ENCODE measurements at regions not wholly inside any gene's neighbourhood (a gene's known extent, or its start where the extent isn't known, plus 50 kb on each side); places are given as distances from the start of the nearest gene placed in this dataset.

DNA sequence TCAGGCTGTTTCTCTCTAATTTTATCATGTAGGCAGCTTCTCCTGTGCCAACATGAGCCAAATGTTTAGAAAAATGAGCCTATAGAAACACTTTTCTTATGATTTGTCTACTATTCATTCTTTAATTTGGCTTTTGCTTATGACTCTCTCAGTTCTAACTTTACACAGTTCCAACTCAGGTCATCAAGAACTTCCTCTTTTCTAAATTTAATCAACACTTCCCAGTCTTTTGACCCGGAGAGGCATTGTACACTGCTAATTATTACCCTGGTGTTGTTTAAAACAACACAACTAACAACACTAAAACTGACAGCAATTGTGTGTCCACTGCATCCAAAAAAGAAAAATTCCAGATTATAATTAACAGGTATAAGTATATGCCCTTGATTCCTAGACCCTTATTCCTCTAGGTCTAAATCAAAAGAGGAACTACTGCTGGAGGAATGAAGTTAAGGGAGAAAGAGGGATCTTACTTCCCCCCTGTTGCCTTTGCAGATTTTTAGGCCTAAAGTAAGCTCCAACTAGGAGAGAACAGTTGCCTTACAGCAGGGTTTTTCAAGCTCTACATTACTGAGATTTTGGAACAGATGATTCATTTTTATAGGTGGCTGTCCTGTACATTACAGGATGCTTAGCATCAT lies 332.2 kb upstream of the GOLIM4 start:
- Mint-ChIP-seq H3K27me3 (ENCODE audit: insufficient read depth) (no peaks in the 10 kb centered on the region; the same call in 1 of the 2 replicates), H3K4me1 (ENCODE audit: low read depth) (no peaks in the 10 kb centered on the region), H3K9me3 (peaks cover 28% of the 10 kb centered on the region), H3K36me3 (ENCODE audit: low read depth) (no peaks in the 10 kb centered on the region), H3K4me3 (no peak overlapping the region), H3K27ac (no peak overlapping the region)
- DNase-seq = no peak
- TF ChIP-seq, protein P1, sequence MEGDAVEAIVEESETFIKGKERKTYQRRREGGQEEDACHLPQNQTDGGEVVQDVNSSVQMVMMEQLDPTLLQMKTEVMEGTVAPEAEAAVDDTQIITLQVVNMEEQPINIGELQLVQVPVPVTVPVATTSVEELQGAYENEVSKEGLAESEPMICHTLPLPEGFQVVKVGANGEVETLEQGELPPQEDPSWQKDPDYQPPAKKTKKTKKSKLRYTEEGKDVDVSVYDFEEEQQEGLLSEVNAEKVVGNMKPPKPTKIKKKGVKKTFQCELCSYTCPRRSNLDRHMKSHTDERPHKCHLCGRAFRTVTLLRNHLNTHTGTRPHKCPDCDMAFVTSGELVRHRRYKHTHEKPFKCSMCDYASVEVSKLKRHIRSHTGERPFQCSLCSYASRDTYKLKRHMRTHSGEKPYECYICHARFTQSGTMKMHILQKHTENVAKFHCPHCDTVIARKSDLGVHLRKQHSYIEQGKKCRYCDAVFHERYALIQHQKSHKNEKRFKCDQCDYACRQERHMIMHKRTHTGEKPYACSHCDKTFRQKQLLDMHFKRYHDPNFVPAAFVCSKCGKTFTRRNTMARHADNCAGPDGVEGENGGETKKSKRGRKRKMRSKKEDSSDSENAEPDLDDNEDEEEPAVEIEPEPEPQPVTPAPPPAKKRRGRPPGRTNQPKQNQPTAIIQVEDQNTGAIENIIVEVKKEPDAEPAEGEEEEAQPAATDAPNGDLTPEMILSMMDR (IDR thresholded peaks at IDR 0.05) = no peak

DNA sequence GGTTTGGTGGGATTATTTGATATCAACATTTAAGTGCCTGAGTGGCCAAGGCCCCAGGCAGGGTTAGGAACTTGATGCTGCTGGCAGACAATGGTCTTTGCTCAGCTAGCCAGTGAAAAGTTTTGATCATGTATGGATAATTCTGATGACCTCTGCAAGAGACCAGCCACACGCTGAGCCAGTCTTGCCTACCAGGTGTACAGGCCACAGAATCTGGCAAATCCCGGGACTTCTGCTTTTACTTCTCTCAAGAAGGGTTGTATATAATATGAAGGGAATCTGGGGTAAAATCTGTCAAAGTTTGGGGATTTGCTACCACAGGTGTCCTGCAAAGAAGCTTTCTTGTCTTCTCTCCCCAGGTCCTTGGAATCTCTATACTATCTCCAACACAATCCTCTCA lies 331.4 kb upstream of the GOLIM4 start:
- no peak for DNase-seq
- H3K27me3 Mint-ChIP-seq (ENCODE audit: insufficient read depth) = no peaks in the 10 kb centered on the region; the same call in 1 of the 2 replicates
- no peaks in the 10 kb centered on the region for H3K4me1 Mint-ChIP-seq (ENCODE audit: low read depth)
- no peaks in the 10 kb centered on the region for H3K36me3 Mint-ChIP-seq (ENCODE audit: low read depth)
- TF ChIP-seq, protein P1 (IDR thresholded peaks at IDR 0.05) = no peak
- no peak overlapping the region for H3K27ac Mint-ChIP-seq
- H3K4me3 Mint-ChIP-seq = no peak overlapping the region
- peaks cover 31% of the 10 kb centered on the region for H3K9me3 Mint-ChIP-seq

DNA sequence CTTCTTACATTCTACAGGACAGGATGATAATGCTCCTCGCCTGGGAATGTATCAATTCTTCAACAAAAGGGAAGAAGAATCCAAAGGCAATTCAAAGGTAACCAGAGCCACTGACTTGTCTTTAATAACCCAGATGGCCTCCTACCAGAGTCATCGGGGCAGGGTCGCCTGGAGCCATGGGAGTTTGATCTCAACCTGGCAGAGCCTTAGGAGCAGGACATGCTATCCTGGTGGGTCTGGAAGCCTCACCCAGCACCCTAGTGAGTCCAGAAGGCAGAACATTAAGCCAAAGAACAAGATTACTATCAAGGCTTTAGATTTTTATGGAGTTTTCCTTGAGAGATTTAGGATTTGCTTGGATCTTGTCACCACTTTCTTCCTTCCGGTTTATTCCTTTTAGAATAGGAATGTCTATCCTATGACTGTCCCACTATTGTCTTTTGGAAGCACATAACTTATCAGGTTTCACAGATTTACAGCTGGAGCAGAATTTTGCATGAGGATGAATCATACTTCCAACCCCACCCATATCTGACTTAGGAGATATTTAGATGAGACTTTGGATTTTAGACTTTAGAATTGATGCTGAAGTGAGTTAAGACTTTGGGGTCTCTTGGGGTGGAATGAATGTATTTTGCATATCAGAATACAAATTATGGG lies 330.3 kb upstream of the GOLIM4 start:
- TF ChIP-seq, protein P1 (IDR thresholded peaks at IDR 0.05) = no peak
- DNase-seq = no peak
- H3K36me3 Mint-ChIP-seq (ENCODE audit: low read depth) = no peaks in the 10 kb centered on the region
- peaks cover 31% of the 10 kb centered on the region for H3K9me3 Mint-ChIP-seq
- H3K4me1 Mint-ChIP-seq (ENCODE audit: low read depth) = no peaks in the 10 kb centered on the region
- H3K27me3 Mint-ChIP-seq (ENCODE audit: insufficient read depth) = no peaks in the 10 kb centered on the region; the same call in 1 of the 2 replicates
- H3K4me3 Mint-ChIP-seq = no peak overlapping the region
- H3K27ac Mint-ChIP-seq = no peak overlapping the region

DNA sequence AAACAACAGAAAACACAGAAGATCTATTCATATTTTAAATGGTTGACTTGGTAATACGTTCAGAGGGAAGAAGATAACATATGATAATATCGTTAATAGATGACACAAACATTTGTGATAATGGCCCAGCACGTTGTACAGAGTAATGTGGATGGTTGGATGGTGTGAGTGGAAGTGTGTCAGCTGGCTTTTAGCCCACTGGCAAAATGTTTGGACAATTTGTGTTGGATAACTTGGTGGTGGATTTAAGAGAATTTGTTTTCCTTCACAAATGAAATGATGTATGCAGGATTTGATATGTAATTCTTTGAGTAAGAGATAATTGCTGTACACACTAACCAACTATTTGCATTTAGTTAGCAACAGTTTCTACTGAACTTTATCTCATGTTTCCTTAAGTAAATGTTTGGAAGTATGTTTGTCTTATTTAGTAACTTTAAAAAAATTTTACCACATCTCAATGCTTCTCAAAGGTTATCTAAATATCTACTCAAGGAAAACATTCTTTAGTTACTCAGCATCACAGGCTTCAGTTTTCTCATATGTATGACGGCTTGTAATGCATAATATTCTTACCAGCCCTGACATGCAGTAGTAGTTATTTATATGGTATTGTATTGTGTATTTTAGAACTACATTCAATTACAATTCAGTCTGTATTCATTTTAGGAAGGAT lies 328.5 kb upstream of the GOLIM4 start:
- DNase-seq = no peak
- no peaks in the 10 kb centered on the region for H3K4me1 Mint-ChIP-seq (ENCODE audit: low read depth)
- no peaks in the 10 kb centered on the region for H3K36me3 Mint-ChIP-seq (ENCODE audit: low read depth)
- H3K4me3 Mint-ChIP-seq = no peak overlapping the region
- no peak overlapping the region for H3K27ac Mint-ChIP-seq
- peaks cover 38% of the 10 kb centered on the region for H3K9me3 Mint-ChIP-seq
- TF ChIP-seq, protein P1 (IDR thresholded peaks at IDR 0.05) = no peak
- no peaks in the 10 kb centered on the region for H3K27me3 Mint-ChIP-seq (ENCODE audit: insufficient read depth)

DNA sequence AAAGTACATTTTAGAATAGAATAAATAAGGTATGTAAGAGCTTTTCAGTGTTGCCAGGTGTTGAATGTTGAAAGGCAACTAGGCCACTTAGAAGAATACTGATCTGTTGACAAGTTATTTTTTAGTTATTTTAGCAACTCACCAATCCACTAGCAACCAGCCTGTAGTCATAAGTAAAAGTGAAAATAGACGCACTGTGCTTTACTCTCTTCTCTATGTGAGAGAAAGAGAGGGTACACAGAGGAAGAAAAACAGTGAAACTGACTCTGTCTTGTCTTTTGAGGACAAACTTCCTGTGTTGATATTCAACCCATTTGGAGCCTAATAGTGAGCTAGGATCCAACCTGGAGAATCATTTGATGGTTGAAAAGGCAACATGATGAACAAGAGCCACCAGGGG lies 327.1 kb upstream of the GOLIM4 start:
- Mint-ChIP-seq H3K27me3 (ENCODE audit: insufficient read depth) (no peaks in the 10 kb centered on the region), H3K4me1 (ENCODE audit: low read depth) (no peaks in the 10 kb centered on the region), H3K36me3 (ENCODE audit: low read depth) (no peaks in the 10 kb centered on the region), H3K9me3 (peaks cover 39% of the 10 kb centered on the region), H3K4me3 (no peak overlapping the region), H3K27ac (no peak overlapping the region)
- DNase-seq = no peak
- TF ChIP-seq, protein P1 (IDR thresholded peaks at IDR 0.05) = no peak
